ENCODE measurements at regions not wholly inside any gene's neighbourhood (a gene's known extent, or its start where the extent isn't known, plus 50 kb on each side); places are given as distances from the start of the nearest gene placed in this dataset.
"Not testable (repeated sequence)": the region's sequence is repeated elsewhere in the genome, so short reads cannot be mapped to it uniquely, and the experiment has no call there.

DNA sequence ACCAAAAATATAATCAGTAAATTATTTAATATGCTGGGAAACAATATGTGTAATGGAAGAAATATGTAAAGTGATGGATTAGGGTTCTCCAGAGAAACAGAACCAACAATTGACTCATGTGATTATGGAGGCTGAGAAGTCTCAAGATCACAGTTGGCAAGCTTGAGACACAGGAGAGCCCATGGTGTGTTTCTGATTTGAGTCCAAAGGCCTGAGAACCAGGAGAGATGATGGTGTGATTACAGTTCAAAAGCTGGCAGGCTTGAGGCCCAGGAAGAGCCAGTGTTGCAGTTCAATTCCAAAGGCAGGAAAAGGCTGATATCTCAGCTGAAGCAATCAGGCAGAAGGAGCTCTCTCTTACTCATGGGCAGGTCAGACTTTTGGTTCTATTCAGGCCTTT lies 138.8 kb upstream of the NBPF11 start:
- no peaks in the 10 kb centered on the region for H3K36me3 ChIP-seq
- H3F3A ChIP-seq (ENCODE audit: low read depth), result no peaks in the 10 kb centered on the region
- no peak overlapping the region for H3K27ac ChIP-seq
- H3K36me3 Mint-ChIP-seq, result no peaks in the 10 kb centered on the region
- no peak overlapping the region for H2AFZ ChIP-seq (replicated peaks)
- H3K27ac Mint-ChIP-seq, result no peak overlapping the region
- no peak for TF ChIP-seq CTCF (IDR thresholded peaks at IDR 0.05)
- no peak for TF ChIP-seq EZH2 (IDR thresholded peaks at IDR 0.05)
- TF ChIP-seq EZH2phosphoT487 (IDR thresholded peaks at IDR 0.05), result no peak
- no peak overlapping the region for H3K9ac ChIP-seq
- H3K4me3 Mint-ChIP-seq, result no peak overlapping the region
- H3K4me2 ChIP-seq, result no peak overlapping the region
- DNase-seq (ENCODE audit: low spot score), result no peak
- peaks cover 11% of the 10 kb centered on the region for H3K9me3 Mint-ChIP-seq
- no peaks in the 10 kb centered on the region for H4K20me1 ChIP-seq (ENCODE audit: low read depth)
- H3K79me2 ChIP-seq (ENCODE audit: low read depth), result no peaks in the 10 kb centered on the region
- no peaks in the 10 kb centered on the region for H3K9me3 ChIP-seq (ENCODE audit: low read depth)
- H3K27me3 ChIP-seq, result no peaks in the 10 kb centered on the region
- no peak overlapping the region for H3K4me3 ChIP-seq
- no peaks in the 10 kb centered on the region for H3K4me1 Mint-ChIP-seq
- peaks cover 9% of the 10 kb centered on the region for H3K27me3 Mint-ChIP-seq (ENCODE audit: insufficient read depth, low read depth)
- no peaks in the 10 kb centered on the region for H3K4me1 ChIP-seq

- Mint-ChIP-seq H3K27ac (no peak overlapping the region), H3K36me3 (no peaks in the 10 kb centered on the region)
Observed at GRCh38 chr1:148289647-148290046, 137.6 kb upstream of the NBPF11 start.

GRCh38 chr1:148285946-148286345 lies 133.9 kb upstream of the NBPF11 start:
- H3K4me1 ChIP-seq; H3K27me3 ChIP-seq; H4K20me1 ChIP-seq (ENCODE audit: low read depth); H3K79me2 ChIP-seq (ENCODE audit: low read depth); H3K27ac ChIP-seq; H3K36me3 Mint-ChIP-seq; DNase-seq (ENCODE audit: low spot score); H3F3A ChIP-seq (ENCODE audit: low read depth); H3K9ac ChIP-seq; H3K4me3 Mint-ChIP-seq; H2AFZ ChIP-seq (replicated peaks); H3K36me3 ChIP-seq; H3K4me3 ChIP-seq; H3K4me2 ChIP-seq; H3K27ac Mint-ChIP-seq; H3K27me3 Mint-ChIP-seq (ENCODE audit: insufficient read depth, low read depth); H3K4me1 Mint-ChIP-seq; H3K9me3 ChIP-seq (ENCODE audit: low read depth): not testable (repeated sequence)
- H3K9me3 Mint-ChIP-seq, result peaks cover 12% of the 10 kb centered on the region

More at GRCh38 chr1:148289647-148290046, 137.6 kb upstream of the NBPF11 start:
- H3K4me3 Mint-ChIP-seq, result no peak overlapping the region
- no peak overlapping the region for H2AFZ ChIP-seq (replicated peaks)
- no peak for DNase-seq (ENCODE audit: low spot score)
- no peaks in the 10 kb centered on the region for H3F3A ChIP-seq (ENCODE audit: low read depth)
- H3K4me1 ChIP-seq, result no peaks in the 10 kb centered on the region
- no peak overlapping the region for H3K4me3 ChIP-seq
- no peaks in the 10 kb centered on the region for H3K27me3 ChIP-seq
- H3K4me1 Mint-ChIP-seq, result no peaks in the 10 kb centered on the region
- H3K4me2 ChIP-seq, result no peak overlapping the region
- TF ChIP-seq EZH2phosphoT487 (IDR thresholded peaks at IDR 0.05), result no peak
- TF ChIP-seq CTCF (IDR thresholded peaks at IDR 0.05), result no peak
- TF ChIP-seq EZH2 (IDR thresholded peaks at IDR 0.05), result no peak
- no peak overlapping the region for H3K9ac ChIP-seq
- H3K27ac ChIP-seq, result no peak overlapping the region
- H3K27me3 Mint-ChIP-seq (ENCODE audit: insufficient read depth, low read depth), result peaks cover 9% of the 10 kb centered on the region
- H3K79me2 ChIP-seq (ENCODE audit: low read depth), result no peaks in the 10 kb centered on the region
- no peaks in the 10 kb centered on the region for H3K9me3 ChIP-seq (ENCODE audit: low read depth)
- no peaks in the 10 kb centered on the region for H3K36me3 ChIP-seq
- H4K20me1 ChIP-seq (ENCODE audit: low read depth), result no peaks in the 10 kb centered on the region
- H3K9me3 Mint-ChIP-seq, result peaks cover 12% of the 10 kb centered on the region

GRCh38 chr1:148280831-148281572 lies 128.9 kb upstream of the NBPF11 start:
- H3K36me3 Mint-ChIP-seq; H3K9me3 Mint-ChIP-seq; H3K27me3 Mint-ChIP-seq (ENCODE audit: insufficient read depth, low read depth); H3K4me1 ChIP-seq; DNase-seq (ENCODE audit: low spot score); H3K27ac ChIP-seq; H3K27me3 ChIP-seq; H3K4me1 Mint-ChIP-seq; H3K79me2 ChIP-seq (ENCODE audit: low read depth); H3K4me2 ChIP-seq; H3F3A ChIP-seq (ENCODE audit: low read depth); H3K9ac ChIP-seq; H4K20me1 ChIP-seq (ENCODE audit: low read depth); H3K36me3 ChIP-seq; H3K9me3 ChIP-seq (ENCODE audit: low read depth); H3K27ac Mint-ChIP-seq: not testable (repeated sequence)
- Histone ChIP-seq H3K4me3 (peak overlapping the region; percentile 62), H2AFZ (replicated peaks) (peak overlapping the region; percentile 82)
- H3K4me3 Mint-ChIP-seq, result peak overlapping the region; percentile 82

DNA sequence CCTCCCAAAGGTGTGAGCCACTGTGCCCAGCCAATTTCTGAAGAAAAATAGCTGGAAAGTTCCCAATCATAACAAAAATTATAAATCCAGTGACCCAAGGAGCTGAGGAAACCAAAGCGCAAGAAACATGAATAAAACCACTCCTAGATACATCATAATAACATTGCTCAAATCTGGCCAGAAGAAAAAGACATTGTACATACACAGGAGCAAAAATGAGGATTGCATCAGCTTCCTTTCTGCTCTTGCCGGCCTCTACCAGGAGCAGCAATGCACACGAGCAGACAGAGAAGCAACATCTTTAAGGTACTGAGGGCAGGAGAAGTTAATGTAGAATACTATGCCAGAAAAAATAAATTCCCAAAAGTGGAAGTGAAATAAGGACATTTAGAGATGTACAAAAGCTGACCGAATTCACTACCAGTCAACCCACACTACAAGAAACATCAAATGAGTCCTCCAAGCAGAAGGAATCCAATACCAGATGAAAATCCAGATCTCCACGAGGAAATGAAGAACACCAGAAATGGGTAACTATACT lies 127.0 kb upstream of the NBPF11 start:
- not testable (repeated sequence) for H2AFZ ChIP-seq (replicated peaks); H3K9me3 ChIP-seq (ENCODE audit: low read depth); H3F3A ChIP-seq (ENCODE audit: low read depth); H3K27me3 Mint-ChIP-seq (ENCODE audit: insufficient read depth, low read depth); H4K20me1 ChIP-seq (ENCODE audit: low read depth); H3K27ac ChIP-seq; H3K9ac ChIP-seq; H3K9me3 Mint-ChIP-seq; H3K27me3 ChIP-seq; DNase-seq (ENCODE audit: low spot score); H3K36me3 Mint-ChIP-seq; H3K36me3 ChIP-seq; H3K79me2 ChIP-seq (ENCODE audit: low read depth); H3K4me1 ChIP-seq; H3K27ac Mint-ChIP-seq
- Mint-ChIP-seq H3K4me3 (peak overlapping the region; percentile 82), H3K4me1 (peaks cover 10% of the 10 kb centered on the region)
- peak overlapping the region; percentile 77 for H3K4me2 ChIP-seq
- peak overlapping the region; percentile 62 for H3K4me3 ChIP-seq

- H3K27ac ChIP-seq; H3F3A ChIP-seq (ENCODE audit: low read depth); H3K4me3 Mint-ChIP-seq; H4K20me1 ChIP-seq (ENCODE audit: low read depth); H3K36me3 Mint-ChIP-seq; H3K27ac Mint-ChIP-seq; H3K4me1 ChIP-seq; H3K36me3 ChIP-seq; DNase-seq (ENCODE audit: low spot score); H3K9me3 Mint-ChIP-seq; H3K9me3 ChIP-seq (ENCODE audit: low read depth); H2AFZ ChIP-seq (replicated peaks); H3K27me3 Mint-ChIP-seq (ENCODE audit: insufficient read depth, low read depth); H3K4me3 ChIP-seq; H3K79me2 ChIP-seq (ENCODE audit: low read depth); H3K27me3 ChIP-seq; H3K9ac ChIP-seq; H3K4me2 ChIP-seq: not testable (repeated sequence)
- peaks cover 10% of the 10 kb centered on the region for H3K4me1 Mint-ChIP-seq
Observed at GRCh38 chr1:148277865-148278279, 125.8 kb upstream of the NBPF11 start.

Measured in neural progenitor cell (in vitro differentiated cells).